T-helper 1 cell treated with Interleukin-12 subunit alpha and Interleukin-12 subunit beta and Interleukin-4 antibody, amounts not matched to agents 30 μg/mL and 1 μg/mL, for 36 hours (primary cell): ENCODE measurements at regions not wholly inside any gene's neighbourhood (a gene's known extent, or its start where the extent isn't known, plus 50 kb on each side); places are given as distances from the start of the nearest gene placed in this dataset.

Experiments used
- H3K27ac Mint-ChIP-seq: one replicate; pipeline ENCODE4 v1.8.0; 2021; ENCODE audit warnings: mild to moderate bottlenecking, mixed read lengths
- H3K27me3 Mint-ChIP-seq: one replicate; pipeline ENCODE4 v1.8.0; 2021; ENCODE audit warnings: low read depth, mixed read lengths
- H3K36me3 Mint-ChIP-seq: one replicate; pipeline ENCODE4 v1.8.0; 2021; ENCODE audit warnings: low read depth, mixed read lengths
- H3K4me1 Mint-ChIP-seq: one replicate; pipeline ENCODE4 v1.8.0; 2021; ENCODE audit warnings: low read depth, mixed read lengths
- H3K4me3 Mint-ChIP-seq: one replicate; pipeline ENCODE4 v1.8.0; 2021; ENCODE audit warnings: mild to moderate bottlenecking, moderate library complexity, mixed read lengths
- H3K9me3 Mint-ChIP-seq: one replicate; pipeline ENCODE4 v1.8.0; 2021; ENCODE audit warnings: mixed read lengths

GRCh38 chr12:84685379-84685778 lies 227.2 kb downstream of the SLC6A15 start:
- no peaks in the 10 kb centered on the region for H3K4me1 Mint-ChIP-seq
- H3K4me3 Mint-ChIP-seq: no peak overlapping the region
- H3K9me3 Mint-ChIP-seq: no peaks in the 10 kb centered on the region
- H3K27me3 Mint-ChIP-seq: no peaks in the 10 kb centered on the region
- no peaks in the 10 kb centered on the region for H3K36me3 Mint-ChIP-seq
- H3K27ac Mint-ChIP-seq: no peak overlapping the region

DNA sequence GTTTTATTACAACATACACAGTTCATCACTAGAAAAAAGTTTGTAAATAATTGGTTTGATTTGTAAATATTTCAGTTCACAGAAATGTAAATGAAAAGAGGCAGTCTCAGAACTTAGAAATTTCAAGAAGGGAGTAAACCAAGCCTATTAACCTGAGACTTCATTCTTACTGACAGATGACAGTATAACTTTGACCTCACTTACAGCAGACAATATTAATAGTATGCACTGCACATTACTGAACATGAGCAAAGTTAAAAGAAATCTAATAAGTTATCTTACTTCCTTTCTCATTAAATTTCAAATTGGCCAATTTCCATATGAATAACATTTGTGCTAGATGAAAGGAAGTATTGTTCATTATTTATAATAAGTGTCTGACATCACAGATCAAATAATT lies 235.8 kb downstream of the SLC6A15 start:
- H3K9me3 Mint-ChIP-seq: no peaks in the 10 kb centered on the region
- H3K27me3 Mint-ChIP-seq: no peaks in the 10 kb centered on the region
- H3K4me1 Mint-ChIP-seq: no peaks in the 10 kb centered on the region
- H3K27ac Mint-ChIP-seq: no peak overlapping the region
- H3K4me3 Mint-ChIP-seq: no peak overlapping the region
- no peaks in the 10 kb centered on the region for H3K36me3 Mint-ChIP-seq

DNA sequence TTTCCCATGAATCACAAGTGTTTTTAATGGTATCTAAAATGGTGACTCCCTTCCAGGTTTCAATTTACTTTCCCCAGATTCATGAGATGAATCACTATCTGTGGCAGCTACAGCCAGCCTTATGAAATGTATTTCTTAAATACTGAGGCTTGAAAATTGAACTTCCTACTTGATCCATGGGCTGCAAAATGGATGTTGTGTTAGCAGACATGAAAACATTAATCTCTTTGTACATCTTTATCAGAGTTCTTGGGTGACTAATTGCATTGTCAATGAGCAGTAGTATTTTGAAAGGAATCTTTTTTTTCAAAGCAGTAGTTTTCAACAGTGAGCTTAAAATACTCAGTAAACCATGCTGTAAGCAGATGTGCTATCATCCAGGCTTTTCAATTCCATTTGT lies 250.8 kb downstream of the SLC6A15 start:
- Mint-ChIP-seq H3K27me3 (no peaks in the 10 kb centered on the region), H3K4me1 (no peaks in the 10 kb centered on the region), H3K4me3 (no peak overlapping the region), H3K27ac (no peak overlapping the region), H3K9me3 (no peaks in the 10 kb centered on the region), H3K36me3 (no peaks in the 10 kb centered on the region)

DNA sequence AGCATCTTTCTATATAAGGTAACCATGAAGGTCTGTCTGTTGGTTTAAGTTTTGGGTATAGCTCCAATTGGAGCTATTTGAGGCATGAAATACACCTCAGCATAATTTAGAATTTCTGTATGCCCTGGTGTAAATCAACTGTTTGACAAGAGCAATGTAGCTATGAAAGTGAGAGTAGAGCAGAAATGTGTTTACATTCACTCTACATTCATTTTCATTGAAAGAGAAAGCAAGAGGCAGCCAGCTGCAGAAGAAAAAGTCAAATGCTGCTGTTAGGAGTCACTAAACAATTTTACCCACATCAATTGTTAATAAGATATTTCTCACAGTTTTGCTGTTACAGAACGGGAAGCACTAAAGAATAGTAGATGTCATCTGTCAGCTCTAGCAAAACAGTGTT lies 252.5 kb downstream of the SLC6A15 start:
- Mint-ChIP-seq H3K27ac (no peak overlapping the region), H3K36me3 (no peaks in the 10 kb centered on the region), H3K4me1 (no peaks in the 10 kb centered on the region), H3K4me3 (no peak overlapping the region), H3K9me3 (no peaks in the 10 kb centered on the region), H3K27me3 (no peaks in the 10 kb centered on the region)

- no peak overlapping the region for H3K4me3 Mint-ChIP-seq
- no peaks in the 10 kb centered on the region for H3K36me3 Mint-ChIP-seq
- H3K9me3 Mint-ChIP-seq: no peaks in the 10 kb centered on the region
- H3K4me1 Mint-ChIP-seq: no peaks in the 10 kb centered on the region
- no peaks in the 10 kb centered on the region for H3K27me3 Mint-ChIP-seq
- H3K27ac Mint-ChIP-seq: no peak overlapping the region
Observed at GRCh38 chr12:84658877-84659276, 253.7 kb downstream of the SLC6A15 start.

DNA sequence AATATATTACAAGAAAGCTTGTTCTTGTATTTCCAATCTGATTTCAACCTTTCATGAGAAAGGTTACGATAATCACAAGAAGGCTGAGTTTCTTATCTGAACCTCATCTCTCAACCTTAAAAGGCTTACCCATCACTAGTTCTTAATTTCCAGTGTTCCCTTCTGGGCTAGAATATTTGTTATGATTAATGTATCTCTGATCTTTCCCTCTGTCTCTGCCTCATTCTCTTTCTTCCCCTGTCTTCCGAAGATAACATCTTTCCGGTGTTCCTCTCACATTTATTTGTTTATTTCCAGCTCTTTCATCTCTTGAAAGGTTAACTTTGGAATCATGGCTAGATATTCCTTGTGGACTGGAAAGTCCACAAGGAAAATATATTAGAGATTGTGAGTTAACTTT lies 255.9 kb downstream of the SLC6A15 start:
- Mint-ChIP-seq H3K27ac (no peak overlapping the region), H3K36me3 (no peaks in the 10 kb centered on the region), H3K4me3 (no peak overlapping the region), H3K9me3 (no peaks in the 10 kb centered on the region), H3K27me3 (no peaks in the 10 kb centered on the region), H3K4me1 (no peaks in the 10 kb centered on the region)

GRCh38 chr12:84653482-84653881 lies 259.1 kb downstream of the SLC6A15 start:
- Mint-ChIP-seq H3K36me3 (no peaks in the 10 kb centered on the region), H3K27ac (no peak overlapping the region), H3K27me3 (no peaks in the 10 kb centered on the region), H3K4me1 (no peaks in the 10 kb centered on the region), H3K4me3 (no peak overlapping the region), H3K9me3 (peaks cover 4% of the 10 kb centered on the region)

DNA sequence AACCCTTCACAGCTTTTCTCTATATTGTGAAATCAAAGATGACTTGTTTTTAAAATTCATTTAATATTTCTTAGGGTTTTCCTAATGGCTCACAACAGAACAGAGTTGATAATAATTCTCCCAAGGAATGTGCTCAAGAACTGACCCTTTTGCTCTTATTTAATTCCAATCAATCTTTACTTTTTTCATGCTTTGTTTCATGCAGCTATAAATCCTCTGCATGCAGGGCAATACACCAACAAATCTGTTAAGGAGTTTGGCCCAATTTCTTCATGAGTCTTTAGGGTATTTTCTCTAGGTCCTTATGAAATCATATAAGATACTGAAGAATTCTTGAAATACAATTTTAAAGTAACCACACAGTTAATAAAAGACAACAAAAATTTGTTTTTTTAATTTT lies 264.2 kb downstream of the SLC6A15 start:
- Mint-ChIP-seq H3K27ac (no peak overlapping the region), H3K36me3 (no peaks in the 10 kb centered on the region), H3K4me3 (no peak overlapping the region), H3K9me3 (peaks cover 4% of the 10 kb centered on the region), H3K4me1 (no peaks in the 10 kb centered on the region), H3K27me3 (no peaks in the 10 kb centered on the region)

GRCh38 chr12:84644908-84645307 lies 267.7 kb downstream of the SLC6A15 start:
- Mint-ChIP-seq H3K27me3 (no peaks in the 10 kb centered on the region), H3K4me3 (no peak overlapping the region)

GRCh38 chr12:84643993-84644392 lies 268.6 kb downstream of the SLC6A15 start:
- Mint-ChIP-seq H3K27me3 (no peaks in the 10 kb centered on the region), H3K36me3 (no peaks in the 10 kb centered on the region), H3K27ac (no peak overlapping the region), H3K4me1 (no peaks in the 10 kb centered on the region), H3K4me3 (no peak overlapping the region), H3K9me3 (no peaks in the 10 kb centered on the region)

More at GRCh38 chr12:84644908-84645307, 267.7 kb downstream of the SLC6A15 start:
- Mint-ChIP-seq H3K4me1 (no peaks in the 10 kb centered on the region), H3K27ac (no peak overlapping the region), H3K36me3 (no peaks in the 10 kb centered on the region), H3K9me3 (peaks cover 3% of the 10 kb centered on the region)

DNA sequence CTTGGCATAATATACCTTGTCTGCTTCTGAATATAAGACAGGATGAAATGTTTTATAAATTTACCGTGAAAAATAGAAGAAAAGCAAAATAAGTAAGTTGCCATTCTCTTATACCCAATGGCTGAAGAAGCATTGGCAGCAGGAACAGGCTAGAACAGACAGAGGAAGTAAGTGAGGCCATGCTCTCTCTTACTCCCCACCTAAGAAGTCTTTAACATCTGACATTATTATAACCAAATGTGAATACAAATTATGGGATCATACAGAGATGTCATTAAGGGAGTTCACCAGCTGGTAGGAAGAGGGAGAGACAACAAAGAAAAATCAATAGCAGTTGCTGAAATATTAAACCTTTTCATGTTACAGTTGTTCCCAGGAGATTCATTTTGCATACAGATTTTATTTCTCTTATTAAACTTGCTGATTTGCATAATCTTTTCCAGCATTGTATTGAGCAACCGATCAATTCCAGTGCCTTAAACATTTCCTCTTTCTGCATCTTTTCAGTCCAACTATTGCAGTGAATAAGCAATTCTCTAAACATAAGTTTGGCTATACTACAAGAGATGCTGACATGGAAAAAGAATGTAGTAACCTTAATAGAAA lies 270.6 kb downstream of the SLC6A15 start:
- Mint-ChIP-seq H3K36me3 (no peaks in the 10 kb centered on the region), H3K4me1 (no peaks in the 10 kb centered on the region), H3K27me3 (no peaks in the 10 kb centered on the region), H3K27ac (no peak overlapping the region), H3K9me3 (no peaks in the 10 kb centered on the region), H3K4me3 (no peak overlapping the region)

- Mint-ChIP-seq H3K27me3 (no peaks in the 10 kb centered on the region), H3K36me3 (no peaks in the 10 kb centered on the region), H3K4me3 (no peak overlapping the region), H3K27ac (no peak overlapping the region), H3K4me1 (no peaks in the 10 kb centered on the region), H3K9me3 (no peaks in the 10 kb centered on the region)
Observed at GRCh38 chr12:84638811-84639368, 273.7 kb downstream of the SLC6A15 start.

DNA sequence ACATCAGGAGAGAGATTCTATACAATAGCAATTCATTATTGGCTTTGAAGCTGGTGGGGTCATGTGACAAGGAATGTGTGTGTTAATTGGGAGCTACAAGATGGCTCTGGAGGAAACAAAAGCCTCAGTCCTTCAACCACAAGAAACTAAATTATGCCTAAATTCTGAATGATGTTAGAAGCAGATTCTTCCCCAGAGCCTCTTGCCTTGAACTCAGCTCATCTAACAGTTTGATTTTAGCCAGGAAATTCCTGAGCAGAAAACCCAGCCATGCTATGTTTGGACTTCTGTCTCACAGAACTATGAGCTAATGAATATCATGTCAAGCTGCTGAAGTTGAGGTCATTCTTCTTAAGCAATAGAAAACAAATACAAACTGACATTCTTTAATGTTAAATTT lies 274.7 kb downstream of the SLC6A15 start:
- Mint-ChIP-seq H3K36me3 (no peaks in the 10 kb centered on the region), H3K27me3 (no peaks in the 10 kb centered on the region), H3K27ac (no peak overlapping the region), H3K4me3 (no peak overlapping the region), H3K9me3 (no peaks in the 10 kb centered on the region), H3K4me1 (no peaks in the 10 kb centered on the region)

DNA sequence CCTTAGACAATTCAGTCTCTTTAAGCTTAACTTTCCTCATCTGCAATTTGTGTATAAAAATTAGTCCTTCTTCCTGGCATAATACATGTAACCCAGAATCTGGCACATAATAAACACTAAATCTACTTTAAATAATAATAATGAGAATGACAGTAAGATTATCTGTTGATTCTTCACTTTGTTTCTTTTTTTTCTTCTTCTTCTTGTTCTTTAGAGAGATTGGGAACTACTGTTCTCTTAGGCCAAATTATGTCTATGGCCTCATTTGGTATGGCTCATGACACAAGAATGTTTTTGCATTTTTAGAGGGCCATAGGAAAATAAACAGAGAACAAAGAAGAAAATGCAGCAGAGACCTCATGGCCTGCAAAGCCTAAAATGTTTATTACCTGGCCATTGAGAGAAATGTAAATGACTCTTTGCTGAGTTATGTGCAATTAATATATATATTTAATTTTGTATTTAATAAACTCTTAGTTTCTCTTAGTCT lies 275.8 kb downstream of the SLC6A15 start:
- no peaks in the 10 kb centered on the region for H3K27me3 Mint-ChIP-seq
- H3K36me3 Mint-ChIP-seq: no peaks in the 10 kb centered on the region
- H3K4me1 Mint-ChIP-seq: no peaks in the 10 kb centered on the region
- H3K27ac Mint-ChIP-seq: no peak overlapping the region
- no peaks in the 10 kb centered on the region for H3K9me3 Mint-ChIP-seq
- H3K4me3 Mint-ChIP-seq: no peak overlapping the region

GRCh38 chr12:84634526-84634925 lies 278.1 kb downstream of the SLC6A15 start:
- H3K27me3 Mint-ChIP-seq: no peaks in the 10 kb centered on the region
- H3K36me3 Mint-ChIP-seq: no peaks in the 10 kb centered on the region
- no peaks in the 10 kb centered on the region for H3K4me1 Mint-ChIP-seq
- H3K9me3 Mint-ChIP-seq: no peaks in the 10 kb centered on the region
- H3K27ac Mint-ChIP-seq: no peak overlapping the region
- H3K4me3 Mint-ChIP-seq: no peak overlapping the region

- Mint-ChIP-seq H3K4me1 (no peaks in the 10 kb centered on the region), H3K27me3 (no peaks in the 10 kb centered on the region), H3K36me3 (no peaks in the 10 kb centered on the region), H3K9me3 (no peaks in the 10 kb centered on the region), H3K4me3 (no peak overlapping the region), H3K27ac (no peak overlapping the region)
Observed at GRCh38 chr12:84632556-84632955, 280.0 kb downstream of the SLC6A15 start.
